CD4-positive, CD25-positive, alpha-beta regulatory T cell (primary cell): ENCODE measurements at regions not wholly inside any gene's neighbourhood (a gene's known extent, or its start where the extent isn't known, plus 50 kb on each side); places are given as distances from the start of the nearest gene placed in this dataset.

Experiments
- ATAC-seq, 2 donors: fragments of 150-1000 bp; cut with Tn5 transposase; one replicate each; pipeline ENCODE4 v1.10.0; 2021; ENCODE audit warnings: low read depth in 2 of 2, moderate number of reproducible peaks in 2 of 2, moderate library complexity in 1 of 2
- DNase-seq, 3 donors: peaks; one replicate each; pipeline versions ENCODE4 v3.0.0 to v3.0.0-alpha.2; 2012 to 2022; ENCODE audit warnings: mixed read lengths in 1 of 3
- H3K27ac ChIP-seq: one replicate; pipeline ENCODE4 v1.7.0; 2013; ENCODE audit warnings: mild to moderate bottlenecking, low read length; ENCODE audit not compliant: insufficient read depth, poor library complexity, severe bottlenecking
- H3K27me3 ChIP-seq: one replicate; pipeline ENCODE4 v1.7.0; 2013; ENCODE audit warnings: low read length; ENCODE audit not compliant: control insufficient read depth, insufficient read depth
- H3K36me3 ChIP-seq: one replicate; pipeline ENCODE4 v1.7.0; 2013; ENCODE audit warnings: mild to moderate bottlenecking, low read length, moderate library complexity; ENCODE audit not compliant: control insufficient read depth, insufficient read depth
- H3K4me1 ChIP-seq: 2 replicates; pipeline ENCODE4 v1.7.0; 2013; ENCODE audit warnings: mild to moderate bottlenecking, low read length; ENCODE audit not compliant: insufficient read depth, control insufficient read depth, poor library complexity, severe bottlenecking
- H3K4me3 ChIP-seq: one replicate; pipeline ENCODE4 v1.7.0; 2013; ENCODE audit warnings: low read depth, mild to moderate bottlenecking, low read length, moderate library complexity
- H3K9me3 ChIP-seq, 2 experiments: 1 replicate in 1 of 2; 2 replicates in 1 of 2; pipeline ENCODE4 v1.7.0; 2013; ENCODE audit warnings: low read length in 2 of 2, mild to moderate bottlenecking in 1 of 2, moderate library complexity in 1 of 2; ENCODE audit not compliant: control insufficient read depth in 2 of 2
- H3K27ac Mint-ChIP-seq, 3 donors: one replicate each; pipeline ENCODE4 v1.8.0; 2020 to 2022; ENCODE audit warnings: mild to moderate bottlenecking in 3 of 3, mixed read lengths in 3 of 3, moderate library complexity in 2 of 3
- H3K27me3 Mint-ChIP-seq: one replicate; pipeline ENCODE4 v1.8.0; 2022; ENCODE audit warnings: mild to moderate bottlenecking, mixed read lengths
- H3K36me3 Mint-ChIP-seq: one replicate; pipeline ENCODE4 v1.8.0; 2020; ENCODE audit warnings: mixed read lengths
- H3K4me1 Mint-ChIP-seq, 4 donors: one replicate each; pipeline ENCODE4 v1.8.0; 2020 to 2022; ENCODE audit warnings: mixed read lengths in 4 of 4, mild to moderate bottlenecking in 1 of 4
- H3K4me3 Mint-ChIP-seq, 4 donors: one replicate each; pipeline ENCODE4 v1.8.0; 2020 to 2022; ENCODE audit warnings: mild to moderate bottlenecking in 4 of 4, mixed read lengths in 4 of 4, moderate library complexity in 3 of 4
- H3K9me3 Mint-ChIP-seq, 7 donors: one replicate each; pipeline ENCODE4 v1.8.0; 2020 to 2022; ENCODE audit warnings: mixed read lengths in 7 of 7, mild to moderate bottlenecking in 3 of 7, moderate library complexity in 2 of 7

DNA sequence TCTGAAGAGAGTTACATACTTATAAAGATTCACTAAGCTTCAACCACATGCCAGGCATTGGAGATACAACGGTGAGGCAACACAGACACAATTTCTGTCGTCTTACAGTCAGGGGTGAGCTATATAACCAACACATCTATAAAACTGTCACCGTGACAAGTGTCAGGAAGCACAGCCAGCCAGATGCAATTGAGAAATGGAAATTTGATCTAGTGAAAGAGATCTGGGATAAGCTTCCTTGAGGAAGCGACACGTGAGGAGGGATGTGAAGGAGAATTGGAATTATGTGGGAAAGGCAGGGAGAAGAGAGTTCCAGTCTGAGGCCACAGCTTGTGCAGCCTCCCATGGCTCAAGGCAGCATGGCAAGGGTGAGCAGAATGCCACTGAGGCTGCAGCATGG is 50.9 kb upstream of the ZNF354B start:
- Mint-ChIP-seq H3K9me3 (peaks cover 0 to 3% (median 0%) of the 10 kb centered on the region in 7 donors), H3K4me1 (no peaks in the 10 kb centered on the region), H3K27me3 (no peaks in the 10 kb centered on the region), H3K36me3 (no peaks in the 10 kb centered on the region), H3K27ac (no peak overlapping the region), H3K4me3 (no peak overlapping the region)
- Histone ChIP-seq H3K27me3 (no peaks in the 10 kb centered on the region), H3K36me3 (no peaks in the 10 kb centered on the region), H3K4me1 (no peaks in the 10 kb centered on the region), H3K4me3 (no peak overlapping the region), H3K9me3 (no peaks in the 10 kb centered on the region), H3K27ac (no peak overlapping the region)
- DNase-seq (no peak), ATAC-seq (no peak)

- DNase-seq (no peak), ATAC-seq (no peak)
- no peak overlapping the region for H3K4me3 Mint-ChIP-seq
- Histone ChIP-seq H3K4me3 (no peak overlapping the region), H3K27me3 (no peaks in the 10 kb centered on the region), H3K36me3 (no peaks in the 10 kb centered on the region), H3K9me3 (no peaks in the 10 kb centered on the region), H3K4me1 (no peaks in the 10 kb centered on the region), H3K27ac (no peak overlapping the region)
- no peaks in the 10 kb centered on the region for H3K27me3 Mint-ChIP-seq
- H3K9me3 Mint-ChIP-seq: peaks cover 0 to 8% (median 1%) of the 10 kb centered on the region in 7 donors
- no peak overlapping the region for H3K27ac Mint-ChIP-seq
- no peaks in the 10 kb centered on the region for H3K4me1 Mint-ChIP-seq
- H3K36me3 Mint-ChIP-seq: peaks cover 4% of the 10 kb centered on the region
Measured at GRCh38 chr5:178801021-178801420, 58.7 kb upstream of the ZNF354B start.

DNA sequence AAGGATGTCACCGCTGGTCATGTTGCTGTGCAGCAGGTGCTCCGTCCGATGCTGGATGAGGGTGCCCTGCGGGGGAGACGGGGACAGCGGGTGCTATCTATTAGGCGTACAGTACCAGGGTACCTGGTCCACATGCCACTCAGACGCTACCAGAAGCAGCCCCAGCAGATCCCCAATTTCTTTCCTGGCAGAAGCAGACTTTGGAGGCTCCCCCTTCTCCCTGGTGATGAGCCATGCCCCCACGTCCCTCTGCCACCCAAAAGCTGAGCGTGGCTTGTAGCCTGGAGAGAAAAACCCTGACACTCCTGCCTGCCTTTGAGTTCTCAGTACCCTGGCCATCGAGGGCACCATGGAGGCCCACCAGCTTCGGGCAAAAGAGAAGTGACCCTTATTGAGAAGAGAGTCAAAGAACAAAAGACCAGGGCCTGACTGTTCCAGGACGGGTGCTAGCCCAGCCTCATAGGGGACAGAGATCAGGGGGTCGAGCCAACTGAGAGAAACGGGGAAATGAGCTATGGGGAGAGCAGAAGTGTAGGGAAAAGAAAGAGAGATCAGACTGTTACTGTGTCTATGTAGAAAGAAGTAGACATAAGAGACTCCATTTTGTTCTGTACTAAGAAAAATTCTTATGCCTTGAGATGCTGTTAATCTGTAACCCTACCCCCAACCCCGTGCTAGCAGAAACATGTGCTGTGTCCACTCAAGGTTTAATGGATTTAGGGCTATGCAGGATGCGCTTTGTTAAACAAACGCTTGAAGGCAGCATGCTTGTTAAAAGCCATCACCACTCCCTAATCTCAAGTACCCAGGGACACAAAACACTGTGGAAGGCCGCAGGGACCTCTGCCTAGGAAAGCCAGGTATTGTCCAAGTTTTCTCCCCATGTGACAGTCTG is 62.0 kb upstream of the ZNF354B start:
- Histone ChIP-seq H3K27ac (no peak overlapping the region), H3K4me1 (no peaks in the 10 kb centered on the region), H3K36me3 (no peaks in the 10 kb centered on the region), H3K4me3 (no peak overlapping the region), H3K27me3 (no peaks in the 10 kb centered on the region), H3K9me3 (no peaks in the 10 kb centered on the region)
- Mint-ChIP-seq H3K9me3 (peaks cover 0 to 8% (median 0%) of the 10 kb centered on the region in 7 donors), H3K4me3 (no peak overlapping the region), H3K27me3 (no peaks in the 10 kb centered on the region), H3K4me1 (no peaks in the 10 kb centered on the region), H3K27ac (no peak overlapping the region), H3K36me3 (peaks cover 4% of the 10 kb centered on the region)
- DNase-seq (no peak), ATAC-seq (no peak)

DNA sequence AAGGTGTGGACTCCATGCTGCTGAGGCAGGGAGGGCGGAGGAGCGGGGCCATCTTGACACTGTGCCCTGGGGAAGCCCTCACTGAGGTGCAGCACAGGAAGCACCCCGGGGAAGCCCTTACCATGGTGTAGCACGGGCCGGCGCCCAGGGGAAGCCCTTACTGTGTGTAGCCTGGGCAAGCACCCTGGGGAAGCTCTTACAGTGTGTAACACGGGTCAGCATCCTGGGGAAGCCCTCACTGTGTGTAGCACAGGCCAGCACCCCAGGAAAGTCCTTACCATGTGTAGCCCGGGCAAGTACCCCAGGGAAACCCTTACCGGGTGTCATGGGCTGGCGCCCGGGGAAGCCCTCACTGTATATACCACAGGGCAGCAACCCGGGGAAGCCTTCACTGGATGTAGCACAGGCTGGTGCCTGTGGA is 62.6 kb upstream of the ZNF354B start:
- H3K4me3 Mint-ChIP-seq: no peak overlapping the region
- no peaks in the 10 kb centered on the region for H3K27me3 Mint-ChIP-seq
- no peaks in the 10 kb centered on the region for H3K4me1 Mint-ChIP-seq
- DNase-seq: peak in 1 of 3 donors; percentile 2
- no peaks in the 10 kb centered on the region for H3K4me1 ChIP-seq
- no peak overlapping the region for H3K27ac ChIP-seq
- H3K36me3 ChIP-seq: no peaks in the 10 kb centered on the region
- no peak for ATAC-seq
- no peak overlapping the region for H3K4me3 ChIP-seq
- no peaks in the 10 kb centered on the region for H3K27me3 ChIP-seq
- H3K27ac Mint-ChIP-seq: no peak overlapping the region
- no peaks in the 10 kb centered on the region for H3K9me3 ChIP-seq
- peaks cover 4% of the 10 kb centered on the region for H3K36me3 Mint-ChIP-seq
- H3K9me3 Mint-ChIP-seq: peaks cover 0 to 8% (median 2%) of the 10 kb centered on the region in 7 donors

GRCh38 chr5:178796165-178796945 is 63.4 kb upstream of the ZNF354B start:
- H3K27me3 ChIP-seq: no peaks in the 10 kb centered on the region
- H3K27ac ChIP-seq: no peak overlapping the region
- no peaks in the 10 kb centered on the region for H3K4me1 Mint-ChIP-seq
- H3K9me3 Mint-ChIP-seq: peaks cover 0 to 4% (median 1%) of the 10 kb centered on the region in 7 donors
- H3K4me3 ChIP-seq: no peak overlapping the region
- no peaks in the 10 kb centered on the region for H3K9me3 ChIP-seq
- no peaks in the 10 kb centered on the region for H3K27me3 Mint-ChIP-seq
- ATAC-seq: no peak
- DNase-seq: no peak
- H3K4me1 ChIP-seq: no peaks in the 10 kb centered on the region
- H3K36me3 Mint-ChIP-seq: peaks cover 4% of the 10 kb centered on the region
- H3K27ac Mint-ChIP-seq: no peak overlapping the region
- H3K4me3 Mint-ChIP-seq: no peak overlapping the region
- no peaks in the 10 kb centered on the region for H3K36me3 ChIP-seq

DNA sequence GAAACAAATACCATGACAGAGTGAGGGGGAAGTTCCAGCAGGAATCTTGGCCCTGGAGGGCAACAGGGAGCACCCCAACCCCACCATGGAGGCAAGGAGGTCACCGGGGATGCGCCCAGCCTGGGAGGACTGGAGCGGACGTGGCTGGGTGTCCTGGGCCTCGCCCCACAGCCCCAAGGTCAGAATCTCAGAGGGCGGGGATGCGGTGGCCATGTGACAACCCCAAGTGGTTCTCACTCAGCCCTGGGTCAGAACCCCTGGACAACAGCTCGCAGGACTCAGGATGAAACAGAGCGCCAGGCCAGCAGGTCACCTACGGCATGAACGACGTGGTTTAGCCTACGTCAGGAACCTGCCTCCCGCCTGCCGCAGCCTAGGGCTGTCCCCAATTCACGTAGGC is 64.0 kb upstream of the ZNF354A start:
- Mint-ChIP-seq H3K4me3 (no peak overlapping the region), H3K27me3 (no peaks in the 10 kb centered on the region), H3K9me3 (peaks cover 0 to 4% (median 0%) of the 10 kb centered on the region in 7 donors), H3K4me1 (no peaks in the 10 kb centered on the region), H3K36me3 (peaks cover 4% of the 10 kb centered on the region), H3K27ac (no peak overlapping the region)
- no peak overlapping the region for H3K27ac ChIP-seq
- H3K4me3 ChIP-seq: no peak overlapping the region
- DNase-seq: no peak
- no peaks in the 10 kb centered on the region for H3K36me3 ChIP-seq
- H3K4me1 ChIP-seq: no peaks in the 10 kb centered on the region
- no peaks in the 10 kb centered on the region for H3K27me3 ChIP-seq
- ATAC-seq: no peak
- H3K9me3 ChIP-seq: no peaks in the 10 kb centered on the region

GRCh38 chr5:178793696-178794095 is 63.2 kb upstream of the ZNF354A start:
- H3K9me3 ChIP-seq: no peaks in the 10 kb centered on the region
- no peaks in the 10 kb centered on the region for H3K27me3 ChIP-seq
- Mint-ChIP-seq H3K4me1 (no peaks in the 10 kb centered on the region), H3K27me3 (no peaks in the 10 kb centered on the region), H3K36me3 (peaks cover 4% of the 10 kb centered on the region), H3K9me3 (peaks cover 0 to 3% (median 0%) of the 10 kb centered on the region in 7 donors), H3K27ac (no peak overlapping the region), H3K4me3 (no peak overlapping the region)
- no peak overlapping the region for H3K4me3 ChIP-seq
- no peak for ATAC-seq
- H3K27ac ChIP-seq: no peak overlapping the region
- DNase-seq: no peak
- H3K4me1 ChIP-seq: no peaks in the 10 kb centered on the region
- H3K36me3 ChIP-seq: no peaks in the 10 kb centered on the region
